Effector memory CD8-positive, alpha-beta T cell (primary cell): ENCODE measurements at regions not wholly inside any gene's neighbourhood (a gene's known extent, or its start where the extent isn't known, plus 50 kb on each side); places are given as distances from the start of the nearest gene placed in this dataset.

Source experiments
- ATAC-seq: fragments of 150-1000 bp; cut with Tn5 transposase; replicated peaks from 2 replicates; pipeline ENCODE4 v1.10.0; 2021; ENCODE audit warnings: mild to moderate bottlenecking, moderate library complexity
- DNase-seq, 3 experiments: peaks; one replicate each; pipeline ENCODE4 v3.0.0; 2021
- H3K27ac Mint-ChIP-seq, 2 donors: one replicate each; pipeline ENCODE4 v1.8.0; 2022; ENCODE audit warnings: mild to moderate bottlenecking in 2 of 2, mixed read lengths in 2 of 2, moderate library complexity in 2 of 2
- H3K27me3 Mint-ChIP-seq, 2 donors: one replicate each; pipeline ENCODE4 v1.8.0; 2022; ENCODE audit warnings: mixed read lengths in 2 of 2
- H3K36me3 Mint-ChIP-seq: one replicate; pipeline ENCODE4 v1.8.0; 2022; ENCODE audit warnings: mild to moderate bottlenecking, moderate library complexity, mixed read lengths; ENCODE audit not compliant: insufficient read depth
- H3K4me1 Mint-ChIP-seq, 2 donors: one replicate each; pipeline ENCODE4 v1.8.0; 2022; ENCODE audit warnings: low read depth in 2 of 2, mixed read lengths in 2 of 2
- H3K4me3 Mint-ChIP-seq, 2 donors: one replicate each; pipeline ENCODE4 v1.8.0; 2022; ENCODE audit warnings: mild to moderate bottlenecking in 2 of 2, mixed read lengths in 2 of 2, moderate library complexity in 2 of 2
- H3K9me3 Mint-ChIP-seq, 2 donors: one replicate each; pipeline ENCODE4 v1.8.0; 2022; ENCODE audit warnings: mixed read lengths in 2 of 2

DNA sequence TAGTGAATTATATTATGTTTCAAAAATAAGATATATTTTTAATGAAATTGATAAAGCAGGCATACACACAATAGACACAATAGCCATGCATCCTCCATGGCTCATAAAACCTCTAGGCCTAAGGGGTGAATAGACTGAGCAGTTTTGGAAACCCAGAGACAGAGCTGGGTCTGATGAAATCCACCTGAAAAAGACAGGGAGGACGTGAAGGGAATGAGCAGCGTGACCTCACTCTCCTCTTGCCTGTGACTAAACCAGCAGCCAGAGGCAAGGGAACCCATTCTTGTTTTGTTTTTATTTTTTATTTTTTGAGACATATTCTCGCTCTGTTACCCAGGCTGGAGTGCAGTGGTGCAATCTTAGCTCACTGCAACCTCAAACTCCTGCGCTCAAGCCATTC is 424.4 kb upstream of the FAM241A start:
- no peak for DNase-seq
- no peaks in the 10 kb centered on the region for H3K27me3 Mint-ChIP-seq
- H3K9me3 Mint-ChIP-seq = peaks cover 0 to 3% of the 10 kb centered on the region in 2 donors

DNA sequence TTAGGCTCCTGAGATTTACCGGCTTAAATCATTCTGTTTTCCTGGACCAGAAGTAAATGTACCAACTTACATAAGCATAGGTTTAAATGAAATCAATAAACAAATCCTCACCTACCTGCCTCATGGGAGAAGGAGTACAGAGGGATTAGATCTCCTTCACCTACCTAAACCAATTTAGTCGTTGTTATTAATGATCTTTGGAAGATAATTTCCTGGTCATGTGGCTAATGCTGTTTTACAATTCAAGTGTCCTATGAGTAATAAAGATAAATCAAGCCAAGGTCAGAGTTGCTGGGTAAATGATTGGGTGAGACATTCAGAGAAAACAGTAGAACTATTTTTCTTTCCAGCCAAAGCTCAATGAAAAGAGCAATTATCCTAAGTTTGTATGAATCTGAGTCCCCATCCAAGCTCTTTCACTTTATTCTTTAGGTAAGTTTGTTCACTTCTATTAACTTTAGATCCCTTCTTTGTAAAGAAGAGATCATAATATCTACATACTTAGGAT is 423.0 kb upstream of the FAM241A start:
- H3K27me3 Mint-ChIP-seq = no peaks in the 10 kb centered on the region
- H3K9me3 Mint-ChIP-seq = peaks cover 0 to 3% of the 10 kb centered on the region in 2 donors
- no peak overlapping the region for H3K4me3 Mint-ChIP-seq
- no peak for ATAC-seq
- no peak overlapping the region for H3K27ac Mint-ChIP-seq
- no peaks in the 10 kb centered on the region for H3K36me3 Mint-ChIP-seq
- no peak for DNase-seq
- H3K4me1 Mint-ChIP-seq = no peaks in the 10 kb centered on the region

More for the DNA sequence above, 424.4 kb upstream of the FAM241A start:
- no peak overlapping the region for H3K4me3 Mint-ChIP-seq
- no peaks in the 10 kb centered on the region for H3K36me3 Mint-ChIP-seq
- no peaks in the 10 kb centered on the region for H3K4me1 Mint-ChIP-seq
- ATAC-seq = no peak
- no peak overlapping the region for H3K27ac Mint-ChIP-seq

DNA sequence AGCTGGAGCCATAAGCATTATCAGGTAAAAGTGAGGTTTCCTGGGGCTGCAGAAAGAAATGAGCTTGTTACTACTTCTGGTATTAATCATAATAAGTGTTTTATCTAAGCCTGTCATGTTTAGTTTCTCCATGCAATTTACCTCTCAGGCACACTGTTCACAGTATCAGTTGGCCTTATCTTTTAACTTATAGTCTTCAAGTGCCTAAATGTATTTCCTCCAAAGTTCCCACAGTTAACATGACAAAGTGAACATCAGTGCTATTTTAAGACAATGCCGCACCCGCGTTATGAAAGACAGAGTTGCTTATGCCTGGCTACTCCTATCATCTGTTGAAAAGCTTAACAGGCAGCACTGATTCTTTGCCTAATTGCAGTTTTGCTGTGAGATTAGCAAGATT is 408.7 kb upstream of the FAM241A start:
- DNase-seq (no peak), ATAC-seq (no peak)
- H3K27me3 Mint-ChIP-seq = no peaks in the 10 kb centered on the region
- peaks cover 0 to 10% of the 10 kb centered on the region in 2 donors for H3K9me3 Mint-ChIP-seq
- H3K27ac Mint-ChIP-seq = no peak overlapping the region
- H3K4me3 Mint-ChIP-seq = no peak overlapping the region
- H3K4me1 Mint-ChIP-seq = no peaks in the 10 kb centered on the region
- H3K36me3 Mint-ChIP-seq = no peaks in the 10 kb centered on the region

DNA sequence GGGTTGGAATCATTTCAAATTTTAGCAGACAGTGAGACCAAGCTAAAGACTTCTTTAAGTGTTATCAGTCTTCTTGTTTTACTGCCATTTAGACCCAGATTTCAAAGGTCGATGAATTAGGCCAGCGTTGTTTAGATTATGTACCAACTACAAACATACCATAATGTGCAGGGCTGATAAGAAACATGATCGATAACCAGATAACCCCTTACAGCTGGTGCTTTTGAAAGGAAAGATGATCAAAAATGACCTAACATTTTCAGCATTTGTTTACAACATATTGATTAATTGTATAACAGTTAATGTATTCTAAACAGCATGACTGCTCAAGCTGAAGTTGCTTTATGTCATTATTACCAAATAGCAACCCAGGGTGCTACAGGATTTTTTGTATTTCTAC is 400.4 kb upstream of the FAM241A start:
- Mint-ChIP-seq H3K4me1 (no peaks in the 10 kb centered on the region), H3K9me3 (peaks cover 0 to 4% of the 10 kb centered on the region in 2 donors), H3K36me3 (no peaks in the 10 kb centered on the region), H3K27me3 (no peaks in the 10 kb centered on the region), H3K27ac (no peak overlapping the region), H3K4me3 (no peak overlapping the region)
- ATAC-seq = no peak
- no peak for DNase-seq

DNA sequence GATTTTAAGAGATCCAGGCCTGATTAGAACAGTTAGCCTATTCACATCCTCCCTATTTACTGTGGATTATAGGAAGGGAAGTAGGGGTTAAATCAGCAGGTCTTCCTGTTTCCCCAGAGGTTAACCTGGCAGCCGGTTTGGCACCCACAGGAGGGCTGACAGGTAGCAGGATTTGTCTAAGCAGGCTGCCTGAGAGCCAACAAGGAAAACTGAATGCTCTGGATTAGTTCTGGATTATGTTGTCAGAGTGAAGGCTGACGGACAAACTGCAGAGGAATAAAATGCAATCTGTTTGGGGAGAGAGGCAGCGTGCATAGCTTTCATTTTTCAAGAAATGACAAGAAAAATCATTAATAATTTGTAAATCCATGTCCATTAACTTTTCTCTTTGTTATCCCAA is 397.1 kb upstream of the FAM241A start:
- ATAC-seq = no peak

DNA sequence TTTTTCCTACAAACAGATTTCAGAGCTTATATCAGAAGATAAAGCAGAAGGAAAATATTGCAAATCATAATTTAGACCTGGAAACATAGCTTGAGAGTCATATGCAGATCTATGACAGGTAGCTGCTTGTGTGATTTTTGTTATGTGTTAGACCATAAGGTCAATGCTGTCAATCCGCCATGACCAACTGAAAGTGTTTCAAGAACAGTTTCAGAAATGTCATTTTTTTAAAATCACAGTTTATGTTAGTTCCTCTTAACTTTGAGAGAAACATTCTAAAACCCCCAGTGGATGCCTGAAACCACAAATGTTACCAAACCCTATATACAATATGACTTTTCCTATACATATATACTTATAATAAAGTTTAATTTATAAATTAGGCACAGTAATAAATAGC is 391.3 kb upstream of the FAM241A start:
- H3K9me3 Mint-ChIP-seq = peaks cover 0 to 8% of the 10 kb centered on the region in 2 donors
- H3K27me3 Mint-ChIP-seq = no peaks in the 10 kb centered on the region
- ATAC-seq (no peak), DNase-seq (no peak)
- H3K4me3 Mint-ChIP-seq = no peak overlapping the region
- H3K27ac Mint-ChIP-seq = no peak overlapping the region
- H3K36me3 Mint-ChIP-seq = no peaks in the 10 kb centered on the region
- no peaks in the 10 kb centered on the region for H3K4me1 Mint-ChIP-seq

More for the DNA sequence above, 397.1 kb upstream of the FAM241A start:
- Mint-ChIP-seq H3K27ac (no peak overlapping the region), H3K4me3 (no peak overlapping the region), H3K27me3 (no peaks in the 10 kb centered on the region), H3K9me3 (peaks cover 0 to 6% of the 10 kb centered on the region in 2 donors), H3K36me3 (no peaks in the 10 kb centered on the region), H3K4me1 (no peaks in the 10 kb centered on the region)
- DNase-seq = no peak

DNA sequence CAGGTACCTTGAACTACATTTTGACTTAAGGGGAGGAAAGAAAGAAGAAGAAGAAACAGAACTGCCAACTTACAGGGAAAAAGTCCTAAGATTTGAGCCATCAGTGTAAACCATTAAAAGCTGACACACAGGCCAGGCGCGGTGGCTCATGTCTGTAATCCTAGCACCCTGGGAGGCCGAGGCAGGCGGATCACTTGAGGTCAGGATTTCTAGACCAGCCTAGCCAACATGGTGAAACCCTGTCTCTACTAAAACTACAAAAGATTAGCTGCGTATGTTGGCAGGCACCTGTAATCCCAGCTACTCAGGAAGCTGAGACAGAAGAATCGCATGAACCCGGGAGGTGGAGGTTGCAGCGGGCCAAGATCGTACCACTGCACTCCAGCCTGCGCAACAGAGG is 389.7 kb upstream of the FAM241A start:
- no peak overlapping the region for H3K4me3 Mint-ChIP-seq
- no peaks in the 10 kb centered on the region for H3K4me1 Mint-ChIP-seq
- DNase-seq (no peak), ATAC-seq (no peak)
- no peak overlapping the region for H3K27ac Mint-ChIP-seq
- H3K36me3 Mint-ChIP-seq = no peaks in the 10 kb centered on the region
- peaks cover 0 to 8% of the 10 kb centered on the region in 2 donors for H3K9me3 Mint-ChIP-seq
- H3K27me3 Mint-ChIP-seq = no peaks in the 10 kb centered on the region

DNA sequence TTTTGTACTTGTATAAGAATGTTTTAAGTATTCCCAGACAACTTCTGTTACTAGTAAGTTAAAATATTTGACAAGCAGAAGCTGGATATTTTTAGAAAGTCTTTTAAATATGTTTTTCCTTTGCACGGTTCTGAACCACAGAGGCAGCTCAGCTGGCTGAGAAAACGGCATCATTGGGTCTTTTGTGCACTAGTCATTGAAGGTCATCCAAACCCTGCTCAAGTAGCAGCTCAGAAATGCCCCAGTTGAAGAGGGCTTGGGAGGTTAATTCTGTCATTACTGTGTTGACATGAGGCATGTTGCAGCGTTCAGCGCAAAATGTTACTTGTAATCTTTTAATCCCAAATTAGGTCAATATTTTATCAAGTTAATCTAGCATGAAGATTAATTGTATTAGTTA is 383.7 kb upstream of the FAM241A start:
- H3K9me3 Mint-ChIP-seq = peaks cover 0 to 5% of the 10 kb centered on the region in 2 donors
- H3K4me1 Mint-ChIP-seq = no peaks in the 10 kb centered on the region
- DNase-seq = no peak
- H3K36me3 Mint-ChIP-seq = no peaks in the 10 kb centered on the region
- no peak for ATAC-seq
- no peak overlapping the region for H3K27ac Mint-ChIP-seq
- no peak overlapping the region for H3K4me3 Mint-ChIP-seq
- no peaks in the 10 kb centered on the region for H3K27me3 Mint-ChIP-seq

DNA sequence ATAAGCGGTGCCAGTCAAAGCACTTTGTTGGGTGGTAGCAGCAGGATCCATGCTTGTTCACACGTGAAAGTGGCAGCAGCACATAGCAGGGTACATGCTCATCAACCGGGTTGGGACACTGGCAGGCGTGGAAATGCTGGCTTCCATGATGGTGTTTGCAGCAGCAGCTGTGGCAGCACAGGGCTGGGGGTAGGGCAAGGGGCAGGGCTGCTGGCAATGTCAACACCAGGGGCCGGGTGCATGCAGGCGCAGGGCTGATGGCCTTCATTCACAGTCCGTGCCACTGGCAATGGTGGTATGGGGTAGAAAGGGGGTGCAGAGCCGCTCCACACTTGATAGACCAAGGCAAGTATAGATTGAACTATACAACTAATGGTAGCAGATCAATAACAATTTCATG is 374.7 kb upstream of the FAM241A start:
- no peak overlapping the region for H3K4me3 Mint-ChIP-seq
- H3K27ac Mint-ChIP-seq = no peak overlapping the region
- no peaks in the 10 kb centered on the region for H3K27me3 Mint-ChIP-seq
- DNase-seq (no peak), ATAC-seq (no peak)
- H3K9me3 Mint-ChIP-seq = peaks cover 6 to 13% of the 10 kb centered on the region in 2 donors
- H3K4me1 Mint-ChIP-seq = no peaks in the 10 kb centered on the region
- no peaks in the 10 kb centered on the region for H3K36me3 Mint-ChIP-seq

DNA sequence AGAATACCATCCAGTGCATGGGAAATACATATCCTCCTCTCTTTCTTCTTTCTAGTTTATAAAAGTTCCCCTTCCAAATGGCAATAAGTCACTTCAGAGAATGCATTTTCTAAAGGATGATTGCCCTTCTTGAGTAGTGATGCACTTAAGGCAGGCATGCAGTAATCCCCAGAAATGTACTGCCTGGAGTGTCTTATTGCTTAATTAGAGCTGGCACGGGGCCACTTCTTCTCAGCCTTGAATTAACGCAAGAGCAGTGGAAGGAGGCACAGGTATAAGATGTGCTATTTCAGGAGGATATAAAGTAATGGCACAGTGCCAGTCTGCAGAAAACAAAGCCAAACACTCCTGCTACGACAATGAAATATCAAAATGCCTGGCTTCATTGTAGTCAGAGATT is 371.4 kb upstream of the FAM241A start:
- no peak for ATAC-seq
- Mint-ChIP-seq H3K27ac (no peak overlapping the region), H3K36me3 (no peaks in the 10 kb centered on the region), H3K4me1 (no peaks in the 10 kb centered on the region), H3K27me3 (no peaks in the 10 kb centered on the region), H3K4me3 (no peak overlapping the region), H3K9me3 (peaks cover 10 to 13% of the 10 kb centered on the region in 2 donors)
- no peak for DNase-seq

DNA sequence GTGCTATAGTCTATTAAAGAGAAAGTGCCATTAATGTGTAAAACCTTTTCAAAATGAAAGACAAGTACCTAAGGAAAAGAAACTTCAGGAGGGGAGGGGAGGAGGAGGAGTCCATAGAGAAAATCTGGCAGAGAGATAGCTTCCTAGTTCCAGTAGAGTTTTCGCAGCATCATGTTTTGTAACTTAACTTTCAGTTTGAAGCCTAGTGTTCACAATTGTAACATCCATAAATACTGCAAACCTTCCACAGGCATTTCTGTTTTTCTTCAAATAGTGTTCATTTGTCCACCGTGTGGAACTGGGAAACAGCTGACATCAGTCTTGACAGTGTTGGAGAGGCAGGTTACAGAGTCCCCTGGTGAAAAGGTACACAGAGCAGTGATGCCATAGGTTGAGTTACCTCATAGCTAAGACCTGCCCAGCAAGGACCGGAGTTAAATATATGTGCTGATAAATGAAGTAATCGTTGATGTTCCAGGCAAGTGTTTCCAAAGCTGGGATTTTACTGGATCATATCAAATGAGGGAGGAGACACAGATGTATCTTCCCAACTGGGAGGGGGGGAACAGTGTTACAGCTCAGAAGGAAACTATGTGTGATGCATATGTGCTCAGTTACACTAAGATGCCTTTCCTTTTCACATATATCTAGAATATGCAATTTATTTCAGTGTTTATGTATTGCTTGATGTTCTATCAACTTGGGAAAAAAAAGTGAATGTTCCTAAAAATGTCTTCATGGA is 369.5 kb upstream of the FAM241A start:
- ATAC-seq (no peak), DNase-seq (no peak)
- H3K36me3 Mint-ChIP-seq = no peaks in the 10 kb centered on the region
- peaks cover 4 to 10% of the 10 kb centered on the region in 2 donors for H3K9me3 Mint-ChIP-seq
- no peaks in the 10 kb centered on the region for H3K4me1 Mint-ChIP-seq
- no peak overlapping the region for H3K4me3 Mint-ChIP-seq
- no peaks in the 10 kb centered on the region for H3K27me3 Mint-ChIP-seq
- H3K27ac Mint-ChIP-seq = no peak overlapping the region

DNA sequence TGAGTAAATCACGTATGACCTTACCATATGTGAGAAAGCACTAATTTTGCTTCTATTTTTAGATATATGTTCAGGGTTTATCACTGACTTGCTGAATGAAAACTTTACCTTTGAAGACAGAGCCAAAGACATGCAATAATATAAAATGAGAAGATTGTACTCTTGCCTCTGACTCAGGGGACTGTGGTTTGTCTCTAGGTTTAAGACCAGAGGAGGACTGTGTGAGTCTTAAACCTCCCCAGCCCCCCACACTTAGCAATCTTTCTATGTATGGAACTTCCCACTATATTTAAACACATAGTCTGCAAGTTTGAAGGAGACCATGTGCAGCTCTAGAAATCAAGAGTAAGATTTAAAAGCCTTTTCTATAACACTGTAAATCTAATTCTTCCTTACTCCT is 368.7 kb upstream of the FAM241A start:
- ATAC-seq = no peak
- no peaks in the 10 kb centered on the region for H3K4me1 Mint-ChIP-seq
- no peak overlapping the region for H3K4me3 Mint-ChIP-seq
- H3K27me3 Mint-ChIP-seq = no peaks in the 10 kb centered on the region
- DNase-seq = no peak
- peaks cover 4 to 10% of the 10 kb centered on the region in 2 donors for H3K9me3 Mint-ChIP-seq
- no peak overlapping the region for H3K27ac Mint-ChIP-seq
- H3K36me3 Mint-ChIP-seq = no peaks in the 10 kb centered on the region

DNA sequence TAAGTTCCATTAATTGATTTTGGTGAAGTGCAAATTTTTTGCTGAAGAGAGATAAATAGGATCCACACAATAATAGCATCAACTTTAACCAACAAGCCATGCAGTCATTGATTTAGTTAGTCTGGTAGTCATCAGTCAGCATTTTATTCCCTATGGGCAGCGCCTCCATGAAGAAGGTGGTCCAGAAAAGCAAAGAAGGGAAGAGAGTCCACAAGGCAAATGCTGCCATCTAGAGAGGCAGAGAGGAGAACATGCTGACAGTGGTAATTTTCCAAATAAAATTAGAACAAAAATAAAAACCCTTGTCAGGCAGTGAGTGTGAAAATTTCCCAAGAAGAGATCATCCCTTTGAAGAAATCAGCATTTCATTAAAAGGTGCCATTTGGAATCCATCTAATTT is 366.7 kb upstream of the FAM241A start:
- H3K9me3 Mint-ChIP-seq = peaks cover 4 to 7% of the 10 kb centered on the region in 2 donors
- no peak overlapping the region for H3K4me3 Mint-ChIP-seq
- H3K27me3 Mint-ChIP-seq = no peaks in the 10 kb centered on the region

DNA sequence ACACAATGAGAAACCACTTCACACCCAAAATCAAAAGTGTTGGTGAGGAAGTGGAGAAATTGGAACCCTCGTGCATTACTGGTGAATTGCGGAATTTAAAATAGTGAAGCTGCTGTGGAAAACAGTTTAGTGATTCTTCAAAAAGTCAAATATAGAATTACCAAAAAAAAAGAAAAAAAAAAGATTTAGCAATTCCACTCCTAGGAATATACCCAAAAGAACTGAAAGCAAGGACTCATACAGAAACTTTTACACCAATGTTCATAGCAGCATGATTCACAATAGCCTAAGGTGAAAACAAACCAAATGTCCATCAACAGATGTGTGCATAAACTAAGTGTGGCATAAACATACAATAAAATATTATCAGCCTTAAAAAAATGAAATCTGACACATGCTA is 364.3 kb upstream of the FAM241A start:
- H3K27ac Mint-ChIP-seq = no peak overlapping the region
- H3K9me3 Mint-ChIP-seq = peaks cover 0 to 7% of the 10 kb centered on the region in 2 donors
- H3K27me3 Mint-ChIP-seq = no peaks in the 10 kb centered on the region
- ATAC-seq (no peak), DNase-seq (no peak)
- no peaks in the 10 kb centered on the region for H3K36me3 Mint-ChIP-seq
- no peak overlapping the region for H3K4me3 Mint-ChIP-seq
- no peaks in the 10 kb centered on the region for H3K4me1 Mint-ChIP-seq

More for the DNA sequence above, 366.7 kb upstream of the FAM241A start:
- no peaks in the 10 kb centered on the region for H3K36me3 Mint-ChIP-seq
- no peak for ATAC-seq
- no peaks in the 10 kb centered on the region for H3K4me1 Mint-ChIP-seq
- no peak overlapping the region for H3K27ac Mint-ChIP-seq
- DNase-seq = no peak
